NCI-H1105 (cell line): ENCODE measurements at regions not wholly inside any gene's neighbourhood (a gene's known extent, or its start where the extent isn't known, plus 50 kb on each side); places are given as distances from the start of the nearest gene placed in this dataset.

ENCODE experiments used
- DNase-seq: peaks from one replicate; lab custom pipeline; 2025; lab: John Stamatoyannopoulos, UW

- DNase-seq, result no peak
Observed at GRCh38 chr1:191160837-191161236, 683.2 kb upstream of the BRINP3 start.

DNA sequence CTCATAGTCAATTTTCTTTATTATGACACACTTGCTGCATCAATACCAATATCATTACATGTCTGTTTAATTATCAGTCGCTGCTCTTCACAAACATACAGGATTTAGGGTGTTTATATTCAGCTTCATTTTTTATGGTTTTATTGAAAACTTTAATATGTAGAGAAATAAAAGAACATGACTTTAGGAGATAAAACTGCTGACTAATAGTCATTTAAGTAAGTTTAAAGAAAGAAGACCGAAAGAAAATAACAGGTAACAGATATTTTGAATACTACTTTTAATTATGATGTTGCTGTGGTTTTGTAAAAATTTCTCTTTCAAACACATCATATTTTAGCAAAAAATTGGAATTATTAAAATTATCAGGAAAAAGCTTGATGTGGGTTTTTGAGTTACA, 685.1 kb upstream of the BRINP3 start:
- DNase-seq, result no peak

- DNase-seq, result no peak
Observed at GRCh38 chr1:191163621-191164020, 686.0 kb upstream of the BRINP3 start.

- no peak for DNase-seq
Observed at GRCh38 chr1:191174298-191174697, 696.6 kb upstream of the BRINP3 start.

DNA sequence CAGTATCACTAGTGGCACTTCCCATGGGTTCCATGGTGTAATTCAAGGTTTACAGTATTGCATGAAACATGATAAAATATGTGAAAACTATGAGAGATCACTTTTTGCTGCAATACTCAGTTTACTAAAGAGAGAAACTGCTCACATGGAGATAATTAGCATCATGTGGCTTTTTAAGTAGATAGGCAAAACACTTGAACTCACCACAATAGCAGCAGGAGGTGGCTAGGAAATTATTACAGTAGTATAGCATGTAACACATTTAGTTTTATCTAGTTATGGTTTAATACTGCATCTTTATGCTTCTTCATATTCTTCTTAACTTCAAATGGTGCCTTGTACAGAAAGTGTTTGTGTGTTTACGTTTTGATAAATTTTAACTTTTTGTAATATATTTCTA, 698.5 kb upstream of the BRINP3 start:
- DNase-seq, result no peak

- DNase-seq, result peak; percentile 14
Observed at GRCh38 chr1:191206513-191207207, 729.0 kb upstream of the BRINP3 start.

GRCh38 chr1:191222206-191222605, 744.5 kb upstream of the BRINP3 start:
- DNase-seq, result no peak

- DNase-seq, result no peak
Observed at GRCh38 chr1:191240925-191241324, 763.3 kb upstream of the BRINP3 start.

DNA sequence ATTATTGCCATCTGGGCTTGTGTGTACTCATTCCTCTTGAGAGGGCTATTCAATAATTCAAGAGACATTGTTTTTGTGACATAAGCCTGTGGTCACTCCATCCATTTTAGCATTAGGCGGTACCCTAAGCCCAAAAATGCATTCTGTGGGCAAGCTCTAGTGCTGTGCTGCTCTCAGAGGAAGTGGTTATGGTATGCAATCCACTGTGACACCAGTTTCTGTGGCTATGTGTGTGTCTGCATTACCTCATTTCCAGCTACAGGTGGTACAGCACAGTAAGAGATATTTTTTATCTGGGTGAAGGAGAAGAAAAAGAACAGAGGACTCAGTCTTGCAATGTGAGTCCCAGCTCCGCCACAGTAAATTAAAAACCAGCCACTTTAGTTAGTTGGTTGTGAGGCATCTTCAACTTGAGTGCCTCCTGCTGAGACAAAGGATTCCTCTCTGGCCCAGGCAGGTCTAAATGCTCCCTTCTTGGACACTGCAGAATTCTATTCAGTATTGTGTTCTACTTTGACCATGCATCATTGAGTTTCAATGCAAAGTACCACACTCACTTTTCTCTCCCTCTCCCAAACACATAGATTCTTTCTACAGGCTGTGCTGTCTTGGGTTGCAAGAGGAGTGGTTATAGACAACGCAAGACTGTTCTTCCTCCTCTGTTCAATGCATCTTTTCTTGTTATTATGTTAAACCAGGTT, 777.8 kb upstream of the BRINP3 start:
- DNase-seq, result no peak

- DNase-seq, result no peak
Observed at GRCh38 chr1:191256917-191257316, 779.3 kb upstream of the BRINP3 start.

GRCh38 chr1:191260056-191260455, 782.4 kb upstream of the BRINP3 start:
- no peak for DNase-seq

GRCh38 chr1:191261111-191261510, 783.4 kb upstream of the BRINP3 start:
- no peak for DNase-seq

DNA sequence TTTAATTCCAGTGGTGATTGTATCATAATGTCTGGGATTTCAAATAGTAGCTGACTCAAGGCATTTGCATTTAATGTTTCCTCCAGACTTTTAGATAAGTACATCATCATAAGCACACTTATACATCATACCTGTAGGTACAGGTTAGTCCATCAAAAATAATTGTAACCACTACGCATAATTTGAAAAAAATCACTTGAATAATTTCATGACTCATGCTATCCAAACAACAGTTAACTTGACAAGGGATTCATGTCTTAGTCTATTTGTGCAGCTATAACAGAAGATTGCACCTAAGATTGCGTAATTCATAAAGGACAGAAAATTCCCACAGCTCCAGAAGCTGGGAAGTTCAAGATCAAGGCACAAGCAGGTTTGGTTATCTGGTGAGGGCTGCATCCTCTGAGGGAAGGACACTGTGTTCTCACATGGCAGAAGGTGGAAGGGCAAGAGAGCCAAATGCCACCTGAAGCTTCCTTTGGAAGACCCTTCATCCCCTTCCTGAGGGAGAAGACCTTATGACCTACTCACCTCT, 801.7 kb upstream of the BRINP3 start:
- no peak for DNase-seq

DNA sequence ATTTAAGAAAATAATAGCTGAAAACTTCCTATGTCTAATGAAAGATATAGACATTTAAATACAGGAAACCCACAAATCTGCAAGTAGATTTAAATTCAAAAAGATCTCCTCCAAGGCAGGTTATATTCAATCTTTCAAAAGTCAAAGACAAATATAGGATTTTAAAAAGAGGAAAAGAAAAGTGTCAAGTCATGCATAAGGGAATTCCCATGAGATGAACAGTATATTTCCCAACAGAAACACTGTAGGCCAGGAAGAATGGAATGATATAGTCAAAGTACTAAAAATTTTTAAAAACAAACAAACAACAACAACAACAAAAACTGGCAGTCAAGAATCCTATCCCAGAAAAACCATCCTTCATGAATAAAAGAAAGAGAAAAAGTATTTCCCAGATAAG, 806.5 kb upstream of the BRINP3 start:
- DNase-seq, result no peak

GRCh38 chr1:191290441-191290840, 812.8 kb upstream of the BRINP3 start:
- no peak for DNase-seq

GRCh38 chr1:191305370-191305769, 827.7 kb upstream of the BRINP3 start:
- DNase-seq, result no peak

DNA sequence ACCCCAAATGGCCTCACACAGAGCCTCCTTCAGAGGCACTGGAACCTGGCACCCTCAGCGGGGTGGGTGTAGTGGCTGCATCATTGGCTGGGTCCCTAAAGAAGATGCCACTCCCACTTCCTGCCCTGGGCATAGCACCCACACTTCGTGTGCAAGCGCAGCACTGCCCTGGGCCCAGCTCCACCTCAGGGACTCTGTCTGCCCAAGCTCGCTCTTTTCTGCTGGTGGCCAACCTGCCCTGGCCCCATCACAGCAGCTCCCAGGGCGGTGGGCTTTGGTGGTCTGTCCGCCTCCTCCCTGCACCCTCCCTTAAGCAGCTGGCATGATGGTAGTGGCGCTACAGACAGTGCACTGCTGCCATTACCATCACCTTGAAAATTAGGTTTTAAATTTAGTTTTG, 829.3 kb upstream of the BRINP3 start:
- no peak for DNase-seq

GRCh38 chr1:191320062-191320461, 838.2 kb upstream of the RGS18 start:
- DNase-seq, result peak; percentile 85

GRCh38 chr1:191327868-191328267, 830.4 kb upstream of the RGS18 start:
- no peak for DNase-seq

DNA sequence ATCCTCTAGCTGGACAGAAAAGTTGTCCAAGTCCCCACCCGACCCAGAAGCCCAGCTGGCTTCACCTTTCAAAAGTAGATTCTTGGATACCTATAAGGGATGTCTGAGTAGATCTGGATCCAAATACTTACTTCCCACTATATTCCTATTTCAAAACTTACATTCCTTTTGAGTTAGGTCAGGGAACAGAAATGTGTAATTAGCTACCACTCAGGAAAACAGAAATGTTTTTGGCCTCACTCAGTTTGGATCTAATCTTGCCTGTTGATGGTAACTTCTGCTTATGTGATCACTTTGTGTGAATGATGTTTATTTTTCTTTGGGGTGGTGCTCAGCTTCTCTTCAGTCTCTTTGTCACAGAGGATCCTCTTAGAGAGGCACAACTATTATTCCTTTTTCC, 814.4 kb upstream of the RGS18 start:
- DNase-seq, result no peak

- DNase-seq, result no peak
Observed at GRCh38 chr1:191346381-191346780, 811.9 kb upstream of the RGS18 start.

- no peak for DNase-seq
Observed at GRCh38 chr1:191348328-191348727, 809.9 kb upstream of the RGS18 start.

GRCh38 chr1:191350938-191351337, 807.3 kb upstream of the RGS18 start:
- peak; percentile 69 for DNase-seq

- no peak for DNase-seq
Observed at GRCh38 chr1:191358724-191359123, 799.5 kb upstream of the RGS18 start.
